GM18505 (cell line): ENCODE measurements at regions not wholly inside any gene's neighbourhood (a gene's known extent, or its start where the extent isn't known, plus 50 kb on each side); places are given as distances from the start of the nearest gene placed in this dataset.

Experiments
- ATAC-seq: cut with Tn5 transposase; IDR thresholded peaks from one replicate; pipeline ENCODE4 v1.9.1; 2021; ENCODE audit not compliant: unreplicated experiment
- POLR2A ChIP-seq: IDR thresholded peaks from 4 replicates; pipeline ENCODE4 v1.6.1; 2011; ENCODE audit warnings: borderline replicate concordance; ENCODE audit not compliant: insufficient read depth, insufficient read length; ENCODE audit errors: extremely low read depth

DNA sequence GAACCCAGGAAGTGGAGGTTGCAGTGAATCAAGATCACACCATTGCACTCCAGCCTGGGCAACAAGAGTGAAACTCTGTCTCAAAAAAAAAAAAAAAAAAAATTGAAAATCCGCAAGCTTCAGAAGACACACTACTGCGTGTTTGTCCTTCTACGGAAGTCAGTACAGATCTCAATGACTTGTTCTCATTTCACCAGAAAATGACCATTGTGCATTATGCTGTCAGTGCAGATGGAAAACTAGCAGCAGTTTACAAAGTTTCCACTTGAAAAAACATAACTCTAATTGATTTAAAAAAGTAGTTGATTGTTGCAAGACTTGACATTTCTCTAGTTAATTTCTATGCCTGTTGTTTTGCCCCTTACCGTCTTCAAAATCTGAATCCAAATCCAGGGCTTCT lies 298.0 kb upstream of the DMRT1 start:
- ATAC-seq, result no peak
- TF ChIP-seq POLR2A, result no peak

DNA sequence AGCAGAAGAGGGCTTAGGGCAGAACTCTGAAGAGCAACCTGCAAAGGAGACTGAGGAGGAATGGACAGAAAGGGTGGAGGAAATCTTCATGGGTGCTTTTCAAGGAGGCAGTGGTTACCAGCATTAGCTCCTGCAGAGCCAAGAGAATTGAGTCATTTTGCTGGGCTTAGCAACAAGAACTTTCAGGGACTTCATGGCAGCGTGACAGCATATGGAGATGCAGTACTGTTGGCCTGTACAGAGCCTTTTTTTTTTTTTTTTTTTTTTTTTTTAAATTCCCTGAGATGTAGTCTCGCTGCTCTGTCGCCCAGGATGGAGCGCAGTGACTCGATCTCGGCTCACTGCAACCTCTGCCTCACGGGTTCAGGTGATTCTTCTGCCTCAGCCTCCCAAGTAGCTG lies 296.0 kb upstream of the DMRT1 start:
- no peak for ATAC-seq
- no peak for TF ChIP-seq POLR2A

DNA sequence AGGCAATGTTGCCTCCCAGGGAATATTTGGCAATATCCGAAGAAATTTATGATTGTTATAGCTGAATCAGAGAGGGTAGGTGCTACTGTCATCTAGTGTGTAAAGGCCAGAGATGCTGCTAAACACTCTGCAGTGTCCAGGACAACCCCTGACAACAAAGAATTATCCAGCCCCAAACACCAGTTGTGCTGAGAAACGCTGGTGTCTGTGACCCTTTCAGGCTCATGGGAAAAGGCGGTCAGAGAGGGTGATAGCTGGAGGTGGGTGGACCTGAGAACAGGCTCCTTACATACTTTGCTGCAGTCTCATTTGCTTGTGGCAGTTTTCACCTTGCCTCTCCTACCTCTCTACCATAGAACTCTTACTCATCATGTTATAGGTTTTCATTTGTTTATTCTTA lies 295.3 kb upstream of the DMRT1 start:
- TF ChIP-seq POLR2A, result no peak
- ATAC-seq, result no peak

DNA sequence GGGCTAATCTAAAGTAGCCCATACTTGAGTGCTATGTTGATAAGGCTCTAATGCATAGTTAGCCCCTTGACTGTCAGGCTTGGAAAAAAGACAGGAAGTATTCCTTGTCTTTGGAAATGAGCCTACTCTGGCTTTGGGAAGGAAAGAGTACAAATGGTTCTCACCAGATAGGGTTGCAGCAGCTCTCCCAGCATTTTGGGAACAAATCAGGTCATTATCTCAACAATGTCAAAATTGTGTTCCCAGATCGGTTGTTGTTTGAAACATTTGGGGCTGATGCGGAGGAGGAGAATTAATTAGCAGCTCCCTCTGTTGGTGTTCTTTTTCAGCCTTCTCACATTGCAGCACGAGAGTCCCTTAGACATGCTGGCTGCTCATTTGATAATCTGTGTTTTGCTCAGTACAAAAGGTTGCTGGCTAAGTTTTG lies 294.7 kb upstream of the DMRT1 start:
- ATAC-seq, result no peak
- no peak for TF ChIP-seq POLR2A

DNA sequence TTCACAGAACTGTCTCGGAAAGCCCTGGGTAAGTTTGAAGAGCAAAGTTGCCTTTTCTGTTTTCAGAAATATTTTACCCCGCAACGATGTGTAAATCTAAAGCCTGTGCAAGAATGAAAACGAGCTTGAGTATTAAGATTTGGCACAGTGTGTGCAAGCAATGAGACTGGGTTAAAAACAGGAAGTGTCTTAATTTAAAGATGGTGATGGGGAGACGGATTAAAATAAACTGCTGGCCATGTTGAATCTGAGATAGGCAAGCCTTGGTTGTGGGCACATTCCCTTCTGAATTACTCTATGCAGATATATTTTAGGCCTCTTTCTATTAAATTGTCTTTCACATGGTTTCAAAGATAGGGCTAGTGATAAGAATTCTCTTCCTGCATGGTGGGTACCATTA lies 294.2 kb upstream of the DMRT1 start:
- ATAC-seq, result no peak
- TF ChIP-seq POLR2A, result no peak

DNA sequence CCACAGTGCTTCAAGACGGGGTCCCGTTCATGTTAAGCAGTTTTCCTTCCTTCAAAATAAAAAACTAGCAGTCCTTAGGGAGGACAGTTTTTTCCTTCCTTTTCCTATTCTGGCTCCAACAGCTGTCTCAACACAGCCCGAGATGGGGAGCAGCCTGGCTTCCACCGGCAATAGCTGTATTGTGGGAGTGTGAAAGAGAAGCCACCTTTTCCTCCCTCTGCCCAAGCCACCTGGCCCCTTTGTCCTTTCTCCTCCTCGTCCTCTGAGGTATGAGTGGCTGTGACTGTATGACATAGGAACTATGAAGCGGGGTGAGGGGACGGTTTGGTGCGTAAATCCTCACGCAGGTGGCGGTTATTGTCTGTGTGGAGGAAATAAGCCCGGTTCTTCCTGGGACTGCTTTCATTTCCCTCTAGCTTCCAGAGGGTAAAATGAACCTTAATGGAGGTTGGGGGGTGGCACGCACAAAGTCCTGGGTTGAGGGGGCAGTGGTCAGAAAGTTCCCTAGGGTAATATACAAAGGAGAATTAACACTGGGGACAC lies 292.0 kb upstream of the DMRT1 start:
- no peak for TF ChIP-seq POLR2A
- no peak for ATAC-seq

DNA sequence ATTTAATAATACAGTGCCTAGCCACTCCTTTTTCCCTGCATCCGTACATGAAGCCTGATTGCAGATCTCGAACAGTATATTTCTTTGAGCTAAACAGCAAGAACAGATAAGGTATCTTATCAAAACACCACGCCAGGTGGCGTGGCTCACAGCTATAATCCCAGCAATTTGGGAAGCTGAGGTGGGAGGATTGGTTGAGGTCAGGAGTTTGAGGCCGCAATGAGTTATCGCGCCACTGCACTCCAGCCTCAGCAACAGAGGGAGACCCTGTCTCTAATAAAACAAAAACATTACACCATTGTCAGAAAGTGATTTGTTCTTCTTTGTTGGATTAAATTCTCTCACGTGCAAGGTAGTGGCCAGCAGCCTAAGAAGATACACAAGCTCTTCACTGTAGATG lies 291.2 kb upstream of the DMRT1 start:
- TF ChIP-seq POLR2A, result no peak

DNA sequence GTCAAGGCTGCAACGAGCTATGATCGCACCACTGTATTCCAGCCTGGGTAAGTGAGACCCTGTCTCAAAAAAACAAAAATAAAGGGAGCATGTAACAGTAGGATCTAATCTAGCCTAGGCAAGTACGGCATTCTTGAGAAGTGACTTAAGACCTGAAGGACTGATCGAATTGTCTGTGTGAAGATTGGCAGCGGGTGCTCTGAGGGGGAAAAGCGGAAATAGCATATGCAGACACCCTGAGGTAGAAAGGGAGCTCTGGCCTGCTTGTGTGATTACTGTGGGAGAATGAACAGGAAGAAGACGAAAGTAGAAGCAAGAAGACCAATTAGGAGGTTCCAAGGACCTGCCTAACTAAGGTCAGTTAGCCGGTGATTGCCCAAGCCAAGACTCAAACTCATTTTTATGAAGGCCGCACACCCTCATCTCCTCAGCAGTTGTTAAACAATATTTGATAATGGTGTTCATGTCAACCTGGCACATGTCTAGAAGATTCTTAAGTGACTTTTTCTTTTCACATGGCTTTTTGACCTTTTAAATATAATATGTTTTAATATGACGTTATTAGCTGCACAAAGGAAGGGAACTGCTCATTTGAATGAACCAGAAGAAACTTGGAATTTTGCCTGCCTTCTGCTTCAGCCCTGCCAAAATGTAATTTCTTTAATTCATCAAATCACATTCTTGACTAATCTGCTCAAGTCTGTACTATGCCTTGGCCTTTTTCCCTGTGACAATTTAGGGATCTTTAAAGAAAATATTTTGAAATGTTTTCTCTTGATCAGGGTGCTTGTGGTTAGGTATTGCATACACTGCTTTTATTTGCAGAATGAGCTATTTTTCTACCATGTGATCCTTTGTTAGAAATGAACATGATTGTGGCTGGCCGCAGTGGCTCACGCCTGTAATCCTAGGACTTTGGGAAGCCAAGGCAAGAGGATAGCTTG lies 289.2 kb upstream of the DMRT1 start:
- no peak for ATAC-seq
- no peak for TF ChIP-seq POLR2A

More for the DNA sequence above, 291.2 kb upstream of the DMRT1 start:
- no peak for ATAC-seq

DNA sequence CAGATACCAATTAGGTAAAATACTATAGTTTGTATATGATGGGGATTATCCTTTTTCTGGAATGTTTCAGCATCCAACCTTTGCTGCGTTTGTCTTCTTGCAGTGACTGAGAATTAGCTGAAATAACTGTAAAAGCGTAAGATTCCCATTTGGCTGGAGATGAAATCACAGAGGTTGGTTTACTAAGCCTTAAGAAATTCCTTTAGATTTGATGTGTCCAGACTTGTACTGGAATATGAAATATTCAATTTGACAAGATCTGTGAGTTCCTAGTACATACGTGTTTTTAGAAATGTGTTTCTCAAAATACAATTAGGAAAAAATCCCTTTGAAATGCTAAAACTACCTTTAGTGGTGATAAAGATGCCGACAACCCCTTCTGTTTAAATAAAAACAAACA lies 286.0 kb upstream of the DMRT1 start:
- no peak for TF ChIP-seq POLR2A
- no peak for ATAC-seq

DNA sequence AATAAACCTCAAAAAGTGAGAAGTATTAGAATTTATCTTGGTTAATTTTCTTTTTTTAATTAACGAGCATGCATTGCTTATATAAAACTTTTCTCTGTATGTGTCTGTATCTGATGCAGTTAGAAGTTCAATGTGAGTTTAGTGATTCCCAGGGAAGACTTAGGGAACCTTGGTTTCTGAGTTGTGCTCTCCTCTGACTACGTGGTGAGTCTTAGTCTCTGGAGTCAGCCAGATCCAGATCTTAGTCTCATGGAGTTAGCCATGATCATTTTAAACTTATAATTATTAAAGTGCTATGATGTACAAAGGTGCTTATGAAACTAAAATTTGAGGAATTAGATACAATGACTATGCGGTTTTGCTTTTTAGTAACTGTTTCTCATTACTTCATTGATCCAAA lies 285.3 kb upstream of the DMRT1 start:
- TF ChIP-seq POLR2A, result no peak
- ATAC-seq, result no peak

DNA sequence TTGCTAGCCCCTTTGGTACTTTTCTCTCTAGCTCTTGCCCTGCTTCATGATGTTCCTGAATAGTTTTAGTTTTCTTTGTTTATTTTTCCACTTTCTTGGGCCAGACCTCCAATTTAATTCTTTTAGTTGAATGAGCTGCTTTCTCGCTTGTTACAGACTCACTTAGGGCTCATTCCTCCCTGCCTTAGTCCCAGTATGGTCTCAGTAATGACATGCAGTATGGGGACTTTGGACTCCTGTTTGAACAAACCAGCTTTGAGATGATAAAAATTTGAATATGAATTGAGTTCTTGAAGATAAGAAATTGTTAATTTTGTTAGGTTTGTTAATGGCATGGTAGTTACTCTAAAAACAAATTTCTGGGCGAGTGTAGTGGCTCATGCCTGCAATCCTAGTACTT lies 284.8 kb upstream of the DMRT1 start:
- no peak for ATAC-seq
- no peak for TF ChIP-seq POLR2A

DNA sequence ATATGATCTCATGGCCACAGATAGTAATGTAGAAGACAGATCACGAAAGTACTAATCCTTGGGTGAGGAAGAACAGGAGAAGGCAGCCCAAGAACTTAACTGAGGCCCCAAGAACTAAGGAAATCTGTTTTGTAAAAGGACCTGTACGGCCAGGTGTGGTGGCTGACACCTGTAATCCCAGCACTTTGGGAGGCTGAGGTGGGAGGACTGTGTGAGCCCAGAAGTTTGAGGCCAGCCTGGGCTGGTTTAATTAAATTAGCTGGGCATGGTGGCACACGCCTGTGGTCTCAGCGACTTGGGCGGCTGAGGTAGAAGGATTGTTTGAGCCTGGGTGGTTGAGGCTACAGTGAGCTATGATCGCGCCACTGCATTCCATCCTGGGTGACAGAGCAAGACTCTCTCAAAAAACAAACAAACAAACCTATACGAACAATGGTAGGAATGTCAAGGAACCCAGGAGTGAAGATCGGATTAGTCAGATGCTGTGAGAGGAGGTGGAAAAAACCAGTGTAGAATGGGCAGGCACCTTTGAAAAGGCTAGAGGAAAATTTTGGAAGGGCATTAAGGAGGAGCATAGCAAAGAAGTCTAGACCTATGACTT lies 283.8 kb upstream of the DMRT1 start:
- no peak for TF ChIP-seq POLR2A
- no peak for ATAC-seq

DNA sequence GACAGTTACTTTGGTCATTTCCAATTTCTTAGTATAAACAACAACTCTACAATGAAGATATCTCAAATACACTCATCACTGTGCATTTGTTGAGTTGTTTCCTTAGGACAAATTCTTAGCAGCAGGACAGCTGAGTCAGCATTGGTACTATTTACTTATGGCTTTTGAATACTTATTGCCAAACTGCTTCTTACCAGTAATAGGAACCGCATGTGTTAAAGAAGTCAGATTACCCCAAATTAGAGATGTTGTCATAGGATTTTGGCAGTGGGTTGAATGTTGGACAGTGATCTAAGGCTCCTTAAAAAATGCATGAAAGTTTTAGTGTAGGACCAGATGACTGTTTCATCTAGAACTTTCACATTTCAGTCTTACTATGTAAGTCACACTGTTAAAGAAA lies 280.1 kb upstream of the DMRT1 start:
- TF ChIP-seq POLR2A, result no peak
- ATAC-seq, result no peak

DNA sequence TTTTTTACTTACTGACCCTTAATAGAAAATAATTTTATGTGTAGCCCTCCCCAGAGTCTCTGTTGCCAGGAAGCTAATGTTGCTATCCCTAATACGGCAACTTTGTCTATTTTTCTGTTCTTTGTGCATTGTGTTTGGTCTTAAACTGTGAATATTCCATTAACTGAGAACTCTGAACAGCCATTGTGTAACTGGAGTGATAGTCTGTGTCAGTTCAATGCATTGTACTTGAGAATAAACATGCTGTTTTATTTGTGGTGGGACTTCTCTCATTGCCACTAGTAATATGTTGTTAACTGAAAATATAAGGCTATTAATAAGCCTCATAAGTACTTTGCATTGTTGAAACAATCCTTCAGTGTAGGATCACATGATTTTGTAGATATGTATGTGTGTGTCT lies 278.3 kb upstream of the DMRT1 start:
- no peak for TF ChIP-seq POLR2A
- ATAC-seq, result no peak
